ENCODE measurements at regions not wholly inside any gene's neighbourhood (a gene's known extent, or its start where the extent isn't known, plus 50 kb on each side); places are given as distances from the start of the nearest gene placed in this dataset.

DNA sequence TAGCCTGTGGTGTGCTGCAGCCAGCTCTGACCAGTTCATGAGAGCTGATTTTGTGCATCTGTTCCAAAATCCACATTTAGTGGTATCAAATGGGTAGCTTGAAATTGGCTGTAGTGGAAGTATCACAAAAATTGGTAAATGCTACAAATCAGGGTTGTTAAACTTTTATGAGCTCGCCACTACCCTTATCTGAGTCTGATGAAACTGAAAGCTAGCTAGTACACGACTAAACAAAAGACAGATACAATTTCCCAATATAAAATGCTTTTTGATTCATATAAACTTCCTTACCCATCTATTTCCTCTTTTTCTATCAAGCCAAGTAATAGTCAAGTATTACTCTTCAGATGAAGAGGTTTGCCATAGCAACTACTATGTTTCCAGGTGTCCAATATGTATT is 392.0 kb downstream of the TMEM161B start:
- DNase-seq (ENCODE audit: low read depth in 2 of 2), result no peak

- no peak for DNase-seq (ENCODE audit: low read depth in 2 of 2)
Observed at GRCh38 chr5:87872986-87873385, 395.7 kb downstream of the TMEM161B start.

- DNase-seq (ENCODE audit: low read depth in 2 of 2), result no peak
Observed at GRCh38 chr5:87868792-87869191, 399.9 kb downstream of the TMEM161B start.

DNA sequence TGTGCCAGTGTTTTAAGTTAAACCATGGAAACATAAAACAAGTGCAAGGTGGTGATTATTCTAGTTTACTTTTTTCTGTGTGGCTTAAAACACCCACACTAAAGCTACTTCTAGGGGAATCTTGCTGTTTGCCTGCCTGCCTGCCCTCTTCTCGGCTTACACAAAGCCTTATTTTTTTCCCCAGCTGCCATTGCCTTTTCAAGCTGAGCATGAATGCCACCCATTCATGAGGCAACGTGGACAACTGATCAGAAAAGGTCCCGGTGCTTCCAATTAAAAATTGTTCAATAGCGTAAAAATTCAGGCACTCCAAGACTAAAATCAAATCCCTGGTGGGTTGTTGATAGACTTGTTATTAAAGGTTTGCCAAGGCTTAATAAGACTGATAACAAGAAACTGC is 401.4 kb downstream of the TMEM161B start:
- DNase-seq (ENCODE audit: low read depth in 2 of 2), result no peak

DNA sequence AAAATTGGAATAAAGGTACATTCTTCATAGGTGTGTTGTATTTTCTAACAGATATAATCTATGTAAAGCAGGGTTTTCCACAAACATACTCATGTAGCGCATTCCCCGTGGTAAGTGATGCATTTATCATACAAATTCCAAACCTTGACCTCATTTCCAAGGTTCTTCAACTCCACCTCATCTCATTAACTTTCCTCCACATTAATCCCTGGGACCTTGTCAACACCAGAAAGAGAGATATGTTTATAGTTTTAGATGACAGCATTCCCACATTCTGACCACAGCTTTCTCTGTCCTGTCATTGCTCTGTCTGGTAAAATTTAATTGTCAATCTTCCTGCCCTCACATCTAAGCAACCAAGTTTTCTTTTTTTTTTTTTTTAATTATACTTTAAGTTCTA is 415.1 kb downstream of the TMEM161B start:
- DNase-seq (ENCODE audit: low read depth in 2 of 2), result no peak

DNA sequence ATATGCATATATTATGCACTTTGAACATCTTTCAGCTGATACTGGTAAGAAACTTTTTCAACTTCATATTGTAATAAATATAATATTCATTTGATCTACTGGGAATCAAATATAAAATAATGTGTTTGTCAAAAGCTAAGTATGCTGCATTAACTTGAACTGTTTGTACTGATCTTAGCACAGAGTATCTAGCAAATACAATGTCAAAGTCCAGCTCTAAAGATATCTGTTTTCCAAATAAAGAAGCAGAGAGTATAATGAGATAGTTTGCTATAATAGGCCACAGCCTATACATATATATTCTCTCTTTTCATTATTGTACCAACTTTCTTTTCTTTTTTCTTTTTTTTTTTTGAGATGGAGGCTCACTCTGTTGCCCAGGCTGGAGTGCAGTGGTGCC is 417.0 kb downstream of the TMEM161B start:
- DNase-seq (ENCODE audit: low read depth in 2 of 2), result no peak

GRCh38 chr5:87850843-87851242 is 417.8 kb downstream of the TMEM161B start:
- no peak for DNase-seq (ENCODE audit: low read depth in 2 of 2)

- DNase-seq (ENCODE audit: low read depth in 2 of 2), result no peak
Observed at GRCh38 chr5:87845734-87846133, 422.9 kb downstream of the TMEM161B start.

DNA sequence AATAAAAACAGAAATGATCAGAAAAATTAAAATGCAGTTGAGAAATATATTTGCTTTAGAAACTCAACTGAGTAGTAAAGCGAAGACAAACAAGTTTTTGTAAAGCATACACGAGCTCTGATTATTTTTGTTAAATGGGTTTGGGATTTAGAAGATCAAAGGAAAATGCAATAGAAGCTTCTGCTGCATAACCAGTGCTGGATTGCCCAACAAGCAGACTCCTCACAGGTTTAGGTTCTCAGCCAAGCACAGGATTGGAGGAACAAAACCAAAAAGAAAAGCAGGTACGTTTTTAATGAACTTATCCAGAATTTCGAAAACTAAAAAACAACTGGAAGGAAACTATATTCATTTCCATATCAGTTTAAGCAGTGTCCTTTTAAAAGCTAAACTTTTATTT is 423.8 kb downstream of the TMEM161B start:
- no peak for DNase-seq (ENCODE audit: low read depth in 2 of 2)

GRCh38 chr5:87844449-87844848 is 424.2 kb downstream of the TMEM161B start:
- no peak for DNase-seq (ENCODE audit: low read depth in 2 of 2)

GRCh38 chr5:87836696-87837095 is 424.0 kb upstream of the CCNH start:
- DNase-seq (ENCODE audit: low read depth in 2 of 2), result no peak

DNA sequence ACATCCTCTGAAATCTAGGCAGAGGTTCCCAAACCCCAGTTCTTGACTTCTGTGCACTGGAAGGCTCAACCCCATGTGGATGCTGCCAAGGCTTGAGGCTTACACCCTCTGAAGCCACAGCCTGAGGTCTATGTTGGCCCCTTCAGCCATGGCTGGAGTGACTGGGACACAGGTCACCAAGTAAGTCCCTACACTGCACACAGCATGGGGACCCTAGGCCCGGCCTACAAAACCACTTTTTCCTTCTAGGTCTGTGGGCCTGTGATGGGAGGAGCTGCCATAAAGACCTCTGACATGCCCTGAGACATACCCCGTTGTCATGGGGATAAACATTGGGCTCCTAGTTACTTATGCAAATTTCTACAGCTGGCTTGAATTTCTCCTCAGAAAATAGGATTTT is 418.8 kb upstream of the CCNH start:
- DNase-seq (ENCODE audit: low read depth in 2 of 2), result no peak

GRCh38 chr5:87829217-87829551 is 416.5 kb upstream of the CCNH start:
- no peak for DNase-seq (ENCODE audit: low read depth in 2 of 2)

DNA sequence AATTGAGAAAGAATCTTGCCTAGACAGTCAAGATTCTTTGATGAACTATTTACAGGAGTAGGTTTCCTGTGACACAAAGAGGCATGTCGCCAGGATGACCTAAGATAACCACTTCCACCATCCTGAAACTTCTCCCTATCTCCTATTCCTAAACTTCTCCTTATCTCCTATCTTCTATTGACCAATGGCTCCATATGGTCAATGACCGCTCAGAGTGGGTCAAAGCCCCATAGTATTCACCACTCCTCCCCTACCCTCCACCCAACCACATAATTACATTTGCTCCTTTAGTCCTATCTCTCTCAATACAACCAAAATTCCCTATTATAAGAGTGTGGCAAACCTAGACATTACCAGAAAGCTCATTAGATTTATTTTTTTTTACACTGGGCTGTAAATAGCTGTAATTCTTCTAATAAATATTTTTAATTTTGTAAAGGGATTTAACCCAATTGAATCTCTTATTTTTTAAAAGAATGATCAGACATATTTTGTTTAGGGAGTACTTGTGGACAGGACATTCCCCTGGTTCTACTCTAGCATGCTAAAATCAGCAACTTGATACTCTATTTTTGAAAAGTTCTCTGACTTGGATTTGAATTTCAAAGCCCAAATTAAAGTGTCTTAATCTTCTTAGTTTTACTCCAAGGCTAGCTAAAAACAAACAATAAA is 416.0 kb upstream of the CCNH start:
- no peak for DNase-seq (ENCODE audit: low read depth in 2 of 2)

DNA sequence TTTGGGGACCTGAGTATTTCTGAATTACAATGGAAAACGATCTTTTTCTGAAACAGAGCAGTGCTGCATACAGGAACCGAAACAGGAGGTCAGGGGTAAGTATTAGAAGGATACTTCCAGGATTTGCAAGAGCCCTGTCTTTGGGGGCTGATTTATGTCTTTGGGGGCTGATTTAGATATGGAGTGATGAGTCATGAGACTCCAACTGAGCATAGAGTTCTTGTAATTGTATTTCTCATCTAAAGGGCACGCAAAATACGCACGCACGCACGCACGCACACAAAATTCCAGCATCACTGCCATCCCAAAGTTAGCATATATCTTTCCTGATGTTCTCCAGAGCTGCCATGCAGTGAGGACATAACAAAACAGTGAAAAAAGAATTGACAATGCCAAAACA is 414.8 kb upstream of the CCNH start:
- no peak for DNase-seq (ENCODE audit: low read depth in 2 of 2)

DNA sequence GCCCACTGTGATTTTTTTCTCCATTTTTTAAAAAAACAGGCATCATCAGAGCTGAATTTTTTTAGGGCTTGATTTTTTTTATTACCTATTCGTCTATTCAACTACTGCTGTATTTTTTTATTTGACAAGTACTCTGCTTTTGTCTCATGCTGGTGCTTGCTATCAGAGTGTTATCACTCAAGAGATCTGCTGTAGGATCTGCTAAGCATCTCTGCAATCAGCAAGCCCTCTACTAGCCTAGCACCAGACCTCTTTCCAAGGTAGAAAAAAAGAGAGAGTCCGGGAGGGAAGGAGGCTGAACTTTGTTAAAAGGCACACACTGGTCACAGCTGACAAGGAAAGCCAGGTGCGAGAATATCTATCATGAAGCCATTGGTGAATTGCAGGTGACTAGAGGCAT is 413.8 kb upstream of the CCNH start:
- no peak for DNase-seq (ENCODE audit: low read depth in 2 of 2)

DNA sequence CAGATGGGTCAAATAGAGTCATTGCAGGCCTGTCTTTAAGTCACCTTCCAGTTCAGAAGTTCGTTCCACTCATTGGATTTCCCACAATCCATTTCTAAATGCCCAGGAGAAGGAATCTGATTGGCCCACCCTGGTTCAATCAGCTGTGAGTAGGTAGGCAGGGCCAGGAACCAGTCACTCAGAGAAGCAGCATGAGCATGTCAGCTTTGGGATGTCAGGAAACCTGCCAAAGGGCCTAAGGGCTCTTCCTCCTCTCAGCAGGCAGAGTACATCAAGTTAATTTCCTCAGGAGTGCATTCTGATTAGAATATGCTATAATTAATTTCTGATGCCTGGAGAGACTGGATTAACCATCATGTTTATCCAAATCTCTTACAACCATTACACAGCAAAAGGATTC is 412.9 kb upstream of the CCNH start:
- no peak for DNase-seq (ENCODE audit: low read depth in 2 of 2)

DNA sequence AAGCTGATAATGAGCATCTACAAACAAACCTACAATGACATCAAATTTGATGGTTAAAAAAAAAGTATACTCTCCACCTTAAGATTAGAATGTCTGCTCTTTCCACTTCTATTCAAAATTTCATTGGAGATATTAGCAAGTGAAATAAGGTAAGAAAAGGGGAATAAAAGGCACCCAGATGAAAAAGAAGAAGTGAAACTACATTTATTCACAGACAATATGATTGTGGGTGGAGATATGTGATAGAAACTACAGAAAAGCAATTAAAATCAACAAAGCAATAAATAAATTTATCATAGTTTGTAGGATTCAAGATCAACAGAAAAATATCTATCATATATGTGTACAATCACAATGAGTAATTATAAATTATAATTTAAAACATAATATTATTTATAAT is 395.1 kb upstream of the CCNH start:
- DNase-seq (ENCODE audit: low read depth in 2 of 2), result no peak

DNA sequence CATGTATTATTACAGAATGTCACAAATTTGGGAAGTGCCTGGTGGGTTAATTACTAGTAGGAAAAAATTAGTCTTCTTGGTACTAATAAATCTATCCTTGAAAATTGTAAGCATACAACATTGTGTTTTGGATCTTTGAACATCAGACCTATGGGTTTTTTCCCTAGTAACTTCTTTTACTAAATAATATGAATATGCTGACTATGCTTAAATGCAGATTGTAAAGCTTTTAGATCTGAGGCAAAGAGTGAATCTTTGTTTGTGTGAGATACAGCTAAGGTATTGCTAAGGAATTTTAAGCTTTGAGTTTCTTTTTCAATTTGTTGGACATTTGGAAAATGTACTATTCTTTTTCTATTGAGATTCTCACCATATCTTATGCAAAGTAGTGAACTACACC is 390.6 kb upstream of the CCNH start:
- no peak for DNase-seq (ENCODE audit: low read depth in 2 of 2)

GRCh38 chr5:87791869-87792268 is 379.1 kb upstream of the CCNH start:
- DNase-seq (ENCODE audit: low read depth in 2 of 2), result no peak

DNA sequence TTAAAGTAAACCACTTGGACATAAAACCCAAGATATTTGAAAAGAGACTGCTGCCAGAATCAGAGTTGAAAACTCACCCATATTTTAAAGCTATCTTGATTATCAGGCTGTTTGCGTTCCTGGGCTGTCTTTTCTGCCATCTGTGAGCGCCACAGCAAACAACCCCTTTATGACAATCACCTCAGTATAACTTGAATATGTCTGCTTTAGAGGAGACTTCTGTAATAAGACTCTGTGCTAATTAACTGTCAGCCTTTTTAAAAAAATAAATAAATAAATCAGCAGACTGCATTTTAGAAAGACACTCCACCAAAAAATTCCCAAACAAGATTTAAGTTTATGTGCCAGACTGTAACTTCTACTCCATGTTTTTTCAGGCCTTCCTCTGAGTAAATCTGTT is 375.7 kb upstream of the CCNH start:
- DNase-seq (ENCODE audit: low read depth in 2 of 2), result no peak

DNA sequence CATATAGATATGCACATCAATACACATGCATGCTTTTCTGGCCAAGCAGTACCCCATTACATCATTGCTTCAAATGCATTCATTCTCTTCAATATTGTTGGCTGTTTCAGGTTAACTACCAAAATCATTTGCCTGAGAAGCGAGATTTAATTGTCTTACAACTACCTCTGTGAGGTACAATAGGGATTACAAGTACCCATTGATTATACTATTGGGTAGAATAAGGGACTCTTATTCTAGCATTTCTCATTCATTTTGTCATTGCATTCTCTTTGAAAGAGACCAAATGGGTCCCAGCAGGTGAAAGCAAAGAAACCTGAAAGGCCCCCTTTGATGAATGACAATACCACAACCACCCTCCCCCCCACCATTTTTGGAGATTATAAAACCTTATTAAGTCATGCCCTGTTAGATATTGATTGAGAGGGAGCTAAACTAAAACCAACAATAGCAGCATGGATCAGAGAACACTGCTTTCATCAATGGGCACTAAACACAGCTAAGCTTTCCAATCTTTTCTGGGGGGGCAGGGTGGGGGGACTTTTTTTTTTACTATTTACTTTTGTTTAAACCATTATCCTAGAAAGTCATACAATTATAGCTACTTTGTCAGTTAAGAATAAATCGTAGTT is 375.0 kb upstream of the CCNH start:
- DNase-seq (ENCODE audit: low read depth in 2 of 2), result no peak

GRCh38 chr5:87787086-87787485 is 374.4 kb upstream of the CCNH start:
- no peak for DNase-seq (ENCODE audit: low read depth in 2 of 2)

DNA sequence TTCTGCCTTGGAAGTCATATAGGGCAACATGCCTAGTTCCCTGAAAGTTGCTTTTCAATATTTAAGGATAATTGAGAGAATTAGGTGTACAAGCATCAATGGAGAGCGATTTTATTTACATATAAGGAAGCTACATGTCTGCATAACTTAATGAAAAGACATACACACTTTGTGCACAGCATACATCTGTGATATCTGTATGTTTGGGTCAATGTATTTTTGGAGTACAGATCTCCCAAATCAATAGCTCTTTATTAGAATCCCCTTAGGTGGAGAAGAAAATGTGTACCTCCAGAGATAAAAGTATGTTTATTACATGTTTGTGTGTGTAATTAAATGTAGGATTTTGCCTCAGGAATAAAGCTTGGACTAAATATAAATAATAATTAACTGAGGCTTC is 373.7 kb upstream of the CCNH start:
- no peak for DNase-seq (ENCODE audit: low read depth in 2 of 2)

Measured in stimulated activated CD4-positive, alpha-beta T cell treated with anti-CD3 and anti-CD28 coated beads, Interleukin-15, amount 100 ng/mL, for 48 hours (primary cell).